ENCODE measurements at regions not wholly inside any gene's neighbourhood (a gene's known extent, or its start where the extent isn't known, plus 50 kb on each side); places are given as distances from the start of the nearest gene placed in this dataset.

- no peaks in the 10 kb centered on the region for H3K79me2 ChIP-seq (ENCODE audit: low read length)
- H3K27me3 ChIP-seq (replicated peaks; ENCODE audit: insufficient read depth, low read length): no peaks in the 10 kb centered on the region
- no peaks in the 10 kb centered on the region for H3K9me2 ChIP-seq (replicated peaks; ENCODE audit: insufficient read depth, low read length)
- DNase-seq: no peak
- H2AFZ ChIP-seq (ENCODE audit: low read length): no peak overlapping the region
- no peak overlapping the region for H3K4me2 ChIP-seq (ENCODE audit: low read depth, low read length)
- no peak overlapping the region for H3K4me3 ChIP-seq (ENCODE audit: low read length)
- H3K9me3 ChIP-seq (replicated peaks; ENCODE audit: insufficient read depth, low read length): no peaks in the 10 kb centered on the region
- no peaks in the 10 kb centered on the region for H3K4me1 ChIP-seq (ENCODE audit: low read length)
- TF ChIP-seq, protein P1, sequence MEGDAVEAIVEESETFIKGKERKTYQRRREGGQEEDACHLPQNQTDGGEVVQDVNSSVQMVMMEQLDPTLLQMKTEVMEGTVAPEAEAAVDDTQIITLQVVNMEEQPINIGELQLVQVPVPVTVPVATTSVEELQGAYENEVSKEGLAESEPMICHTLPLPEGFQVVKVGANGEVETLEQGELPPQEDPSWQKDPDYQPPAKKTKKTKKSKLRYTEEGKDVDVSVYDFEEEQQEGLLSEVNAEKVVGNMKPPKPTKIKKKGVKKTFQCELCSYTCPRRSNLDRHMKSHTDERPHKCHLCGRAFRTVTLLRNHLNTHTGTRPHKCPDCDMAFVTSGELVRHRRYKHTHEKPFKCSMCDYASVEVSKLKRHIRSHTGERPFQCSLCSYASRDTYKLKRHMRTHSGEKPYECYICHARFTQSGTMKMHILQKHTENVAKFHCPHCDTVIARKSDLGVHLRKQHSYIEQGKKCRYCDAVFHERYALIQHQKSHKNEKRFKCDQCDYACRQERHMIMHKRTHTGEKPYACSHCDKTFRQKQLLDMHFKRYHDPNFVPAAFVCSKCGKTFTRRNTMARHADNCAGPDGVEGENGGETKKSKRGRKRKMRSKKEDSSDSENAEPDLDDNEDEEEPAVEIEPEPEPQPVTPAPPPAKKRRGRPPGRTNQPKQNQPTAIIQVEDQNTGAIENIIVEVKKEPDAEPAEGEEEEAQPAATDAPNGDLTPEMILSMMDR (IDR thresholded peaks at IDR 0.05; ENCODE audit: low read length): no peak
- no peak for TF ChIP-seq EZH2 (optimal IDR thresholded peaks at IDR 0.05; ENCODE audit: low read depth, low read length)
- no peak for TF ChIP-seq EZH2phosphoT487 (IDR thresholded peaks at IDR 0.05; ENCODE audit: low read length)
- no peak overlapping the region for H3K27ac ChIP-seq (ENCODE audit: low read length)
- no peaks in the 10 kb centered on the region for H4K20me1 ChIP-seq (ENCODE audit: insufficient read depth, low read length)
- H3K36me3 ChIP-seq (replicated peaks; ENCODE audit: insufficient read depth, low read length): no peaks in the 10 kb centered on the region
- H3F3A ChIP-seq (ENCODE audit: insufficient read depth, low read length): no peaks in the 10 kb centered on the region
- no peak overlapping the region for H3K9ac ChIP-seq (ENCODE audit: low read length)
Observed at GRCh38 chr6:84979541-84979940, 215.1 kb upstream of the TBX18 start.

- Histone ChIP-seq H3K9ac (ENCODE audit: low read length) (no peak overlapping the region), H3K9me3 (replicated peaks; ENCODE audit: insufficient read depth, low read length) (no peaks in the 10 kb centered on the region), H2AFZ (ENCODE audit: low read length) (no peak overlapping the region), H3K79me2 (ENCODE audit: low read length) (no peaks in the 10 kb centered on the region), H3K4me1 (ENCODE audit: low read length) (no peaks in the 10 kb centered on the region), H3K9me2 (replicated peaks; ENCODE audit: insufficient read depth, low read length) (no peaks in the 10 kb centered on the region), H3K27me3 (replicated peaks; ENCODE audit: insufficient read depth, low read length) (no peaks in the 10 kb centered on the region), H3K27ac (ENCODE audit: low read length) (no peak overlapping the region), H3K36me3 (replicated peaks; ENCODE audit: insufficient read depth, low read length) (no peaks in the 10 kb centered on the region), H3K4me3 (ENCODE audit: low read length) (no peak overlapping the region), H3K4me2 (ENCODE audit: low read depth, low read length) (no peak overlapping the region), H3F3A (ENCODE audit: insufficient read depth, low read length) (no peaks in the 10 kb centered on the region), H4K20me1 (ENCODE audit: insufficient read depth, low read length) (no peaks in the 10 kb centered on the region)
- TF ChIP-seq, protein P1 (IDR thresholded peaks at IDR 0.05; ENCODE audit: low read length): no peak
- TF ChIP-seq EZH2 (optimal IDR thresholded peaks at IDR 0.05; ENCODE audit: low read depth, low read length) (no peak), EZH2phosphoT487 (IDR thresholded peaks at IDR 0.05; ENCODE audit: low read length) (no peak)
- DNase-seq: no peak
Observed at GRCh38 chr6:84977363-84977705, 212.9 kb upstream of the TBX18 start.

DNA sequence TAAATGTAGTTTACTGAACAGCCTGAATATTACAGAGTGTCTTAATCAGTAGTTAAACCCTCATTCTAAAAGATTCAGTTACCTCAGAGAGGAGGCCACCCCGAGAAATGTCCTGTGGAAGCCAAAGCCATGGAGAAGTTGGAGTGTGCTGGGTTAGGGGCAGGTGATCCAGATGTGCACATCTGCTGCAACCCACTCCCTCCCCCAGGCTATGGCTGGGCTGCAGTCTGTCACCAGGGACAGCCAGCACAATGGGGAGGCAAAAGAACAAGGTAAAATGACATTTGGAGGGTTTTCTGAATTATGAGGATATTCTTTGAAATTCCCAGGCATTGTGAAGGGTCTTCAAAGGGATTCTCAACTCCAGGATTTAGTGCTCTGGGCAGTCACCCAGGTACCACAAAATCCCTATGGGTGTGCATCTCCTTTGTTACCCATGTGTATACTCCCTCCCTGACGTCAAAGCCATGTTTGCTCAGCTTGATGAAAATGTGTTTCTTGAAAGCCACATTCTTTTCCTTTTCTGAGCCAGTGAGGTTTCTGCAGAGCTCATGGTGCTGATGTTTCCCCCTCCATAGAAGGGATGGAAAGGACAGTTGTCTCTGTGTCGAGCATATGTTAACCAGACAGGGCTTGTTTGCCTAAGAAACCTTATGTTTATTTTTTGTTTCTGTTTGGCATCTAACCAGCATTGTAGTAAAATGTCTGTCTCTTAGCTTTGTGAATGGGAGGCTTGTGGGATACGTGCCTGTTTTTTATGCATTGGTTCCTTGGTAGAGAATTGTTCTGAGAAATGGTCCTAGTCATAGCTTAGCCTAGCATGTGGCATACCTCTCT, 212.3 kb upstream of the TBX18 start:
- Histone ChIP-seq H3K4me1 (ENCODE audit: low read length) (no peaks in the 10 kb centered on the region), H3K36me3 (replicated peaks; ENCODE audit: insufficient read depth, low read length) (no peaks in the 10 kb centered on the region), H4K20me1 (ENCODE audit: insufficient read depth, low read length) (no peaks in the 10 kb centered on the region), H3K4me3 (ENCODE audit: low read length) (no peak overlapping the region), H3K27me3 (replicated peaks; ENCODE audit: insufficient read depth, low read length) (no peaks in the 10 kb centered on the region), H3K9me2 (replicated peaks; ENCODE audit: insufficient read depth, low read length) (no peaks in the 10 kb centered on the region), H3K27ac (ENCODE audit: low read length) (no peak overlapping the region), H3F3A (ENCODE audit: insufficient read depth, low read length) (no peaks in the 10 kb centered on the region), H3K9ac (ENCODE audit: low read length) (no peak overlapping the region), H3K9me3 (replicated peaks; ENCODE audit: insufficient read depth, low read length) (no peaks in the 10 kb centered on the region), H3K79me2 (ENCODE audit: low read length) (no peaks in the 10 kb centered on the region), H3K4me2 (ENCODE audit: low read depth, low read length) (no peak overlapping the region), H2AFZ (ENCODE audit: low read length) (no peak overlapping the region)
- no peak for DNase-seq
- TF ChIP-seq EZH2 (optimal IDR thresholded peaks at IDR 0.05; ENCODE audit: low read depth, low read length) (no peak), EZH2phosphoT487 (IDR thresholded peaks at IDR 0.05; ENCODE audit: low read length) (no peak)
- TF ChIP-seq, protein P1 (IDR thresholded peaks at IDR 0.05; ENCODE audit: low read length): no peak
